Dedifferentiated amniotic fluid mesenchymal stem cell (primary cell): ENCODE measurements at regions not wholly inside any gene's neighbourhood (a gene's known extent, or its start where the extent isn't known, plus 50 kb on each side); places are given as distances from the start of the nearest gene placed in this dataset.

ENCODE experiments used
- DNase-seq: peaks from one replicate; pipeline ENCODE4 v3.0.0-alpha.2; 2016; ENCODE audit errors: extremely low spot score

- no peak for DNase-seq
Observed at GRCh38 chr3:22308871-22309270, 557.9 kb upstream of the ZNF385D start.

- DNase-seq: no peak
Observed at GRCh38 chr3:22315925-22316324, 564.9 kb upstream of the ZNF385D start.

- DNase-seq: no peak
Observed at GRCh38 chr3:22318325-22318724, 567.3 kb upstream of the ZNF385D start.

GRCh38 chr3:22319446-22319845 lies 568.4 kb upstream of the ZNF385D start:
- DNase-seq: no peak

- DNase-seq: no peak
Observed at GRCh38 chr3:22322861-22323260, 571.9 kb upstream of the ZNF385D start.

- DNase-seq: no peak
Observed at GRCh38 chr3:22326305-22326704, 575.3 kb upstream of the ZNF385D start.

GRCh38 chr3:22334996-22335395 lies 584.0 kb upstream of the ZNF385D start:
- no peak for DNase-seq

GRCh38 chr3:22349215-22349851 lies 598.3 kb upstream of the ZNF385D start:
- DNase-seq: no peak

GRCh38 chr3:22351806-22352205 lies 600.8 kb upstream of the ZNF385D start:
- no peak for DNase-seq

GRCh38 chr3:22353126-22353525 lies 602.1 kb upstream of the ZNF385D start:
- no peak for DNase-seq

GRCh38 chr3:22358334-22358733 lies 607.3 kb upstream of the ZNF385D start:
- no peak for DNase-seq

- no peak for DNase-seq
Observed at GRCh38 chr3:22360164-22360563, 609.2 kb upstream of the ZNF385D start.

GRCh38 chr3:22360970-22361369 lies 610.0 kb upstream of the ZNF385D start:
- no peak for DNase-seq

- no peak for DNase-seq
Observed at GRCh38 chr3:22361521-22361920, 610.5 kb upstream of the ZNF385D start.

GRCh38 chr3:22364851-22365250 lies 613.8 kb upstream of the ZNF385D start:
- no peak for DNase-seq

- DNase-seq: no peak
Observed at GRCh38 chr3:22366781-22367180, 615.8 kb upstream of the ZNF385D start.

GRCh38 chr3:22371036-22371435 lies 620.0 kb upstream of the ZNF385D start:
- DNase-seq: no peak

- no peak for DNase-seq
Observed at GRCh38 chr3:22371607-22372291, 620.7 kb upstream of the ZNF385D start.

GRCh38 chr3:22372292-22373062 lies 621.5 kb upstream of the ZNF385D start:
- DNase-seq: no peak

- DNase-seq: no peak
Observed at GRCh38 chr3:22373182-22373581, 622.2 kb upstream of the ZNF385D start.

- DNase-seq: no peak
Observed at GRCh38 chr3:22373827-22374226, 622.8 kb upstream of the ZNF385D start.

- DNase-seq: no peak
Observed at GRCh38 chr3:22377421-22377820, 626.4 kb upstream of the ZNF385D start.

GRCh38 chr3:22378869-22379268 lies 627.9 kb upstream of the ZNF385D start:
- DNase-seq: no peak
